Subcutaneous adipose tissue (tissue), 1 donor: ENCODE measurements at regions not wholly inside any gene's neighbourhood (a gene's known extent, or its start where the extent isn't known, plus 50 kb on each side); places are given as distances from the start of the nearest gene placed in this dataset.

Source experiments
- CTCF ChIP-seq: fragments of 450-650 bp; IDR thresholded peaks from one replicate; pipeline ENCODE4 v1.5.1; 2016; ENCODE audit warnings: low read depth, mild to moderate bottlenecking, control low read depth, antibody characterized with exemption, moderate library complexity

DNA sequence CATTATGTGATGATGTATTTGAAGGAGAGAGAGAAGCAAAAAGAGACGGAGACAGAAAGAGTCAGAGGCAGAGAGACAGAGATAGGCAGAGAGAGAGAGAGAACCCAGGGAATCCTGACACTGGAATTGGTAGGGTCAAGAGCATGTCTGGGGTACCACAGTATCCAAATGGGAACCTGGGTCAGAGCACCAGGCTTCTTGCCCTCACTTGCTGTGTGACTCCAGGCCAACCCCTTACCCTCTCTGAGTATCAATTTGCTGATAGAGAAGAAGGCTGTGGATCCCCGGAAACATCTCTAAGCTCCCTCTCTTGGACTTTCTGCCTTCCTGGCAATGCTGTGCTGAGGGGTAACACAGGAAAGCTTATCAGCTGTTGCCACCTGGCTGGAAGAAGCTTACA is 385.3 kb upstream of the SULF2 start:
- TF ChIP-seq CTCF = no peak

DNA sequence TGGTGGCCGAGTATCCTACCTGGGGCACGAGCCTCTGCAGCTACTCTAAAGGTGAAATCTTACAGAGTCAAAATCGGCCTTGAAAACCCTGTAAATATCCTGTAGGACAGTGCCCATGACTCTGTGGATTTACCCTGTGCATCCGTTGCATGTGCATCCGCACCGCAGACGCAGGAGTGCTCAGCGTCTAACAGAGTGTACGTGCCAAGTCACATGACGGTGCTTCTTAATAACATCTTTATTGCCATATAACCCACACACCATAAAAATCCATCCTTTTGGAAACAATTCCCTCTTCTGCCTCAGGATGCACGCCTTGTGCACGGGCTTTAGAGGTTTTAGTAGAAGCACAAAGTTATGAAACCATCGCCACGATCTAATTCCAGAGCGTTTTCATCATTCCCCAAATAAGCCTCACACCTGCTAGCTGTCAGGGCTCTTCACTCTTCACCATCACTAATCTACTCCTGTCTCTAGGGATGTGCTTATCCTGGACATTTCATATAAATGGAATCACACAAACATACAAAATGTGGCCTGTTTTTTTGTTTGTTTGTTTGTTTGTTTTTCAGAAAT is 384.5 kb upstream of the SULF2 start:
- TF ChIP-seq CTCF = no peak

DNA sequence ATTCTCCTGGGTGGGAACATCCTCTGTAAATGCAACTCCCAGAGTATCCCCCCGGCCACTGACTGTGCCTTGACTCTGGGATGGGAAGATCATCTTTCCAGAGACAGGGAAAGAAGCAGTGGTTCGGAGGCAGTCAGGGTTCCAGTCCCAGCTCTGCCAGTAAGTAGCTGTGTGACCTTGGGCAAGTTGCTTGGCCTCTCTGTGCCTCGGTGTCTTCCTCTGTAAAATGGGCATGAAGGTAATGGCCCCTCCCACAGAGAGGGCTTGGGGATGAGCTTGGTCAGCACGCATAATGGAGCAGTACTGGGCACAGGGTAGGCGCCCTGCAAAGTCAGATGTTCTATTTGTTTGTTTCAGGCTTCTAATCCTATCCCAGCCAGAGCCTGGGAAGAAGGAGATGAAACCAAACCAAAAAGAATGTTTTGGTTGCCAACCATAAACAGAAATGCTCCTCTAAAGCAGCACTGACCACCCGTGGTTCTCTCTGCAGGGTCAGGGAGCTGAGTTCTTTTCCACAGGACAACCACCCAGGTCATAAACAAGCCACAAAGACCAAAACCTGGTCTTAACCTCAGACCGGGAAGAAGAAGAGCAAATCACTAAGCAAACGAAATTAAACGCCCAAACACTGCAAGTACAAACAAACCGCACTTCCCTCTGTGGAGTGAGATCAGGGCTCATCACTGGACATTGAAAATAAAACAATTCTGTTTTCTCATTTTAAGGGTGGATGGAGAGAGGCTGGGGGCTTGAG is 381.0 kb upstream of the SULF2 start:
- TF ChIP-seq CTCF = no peak

DNA sequence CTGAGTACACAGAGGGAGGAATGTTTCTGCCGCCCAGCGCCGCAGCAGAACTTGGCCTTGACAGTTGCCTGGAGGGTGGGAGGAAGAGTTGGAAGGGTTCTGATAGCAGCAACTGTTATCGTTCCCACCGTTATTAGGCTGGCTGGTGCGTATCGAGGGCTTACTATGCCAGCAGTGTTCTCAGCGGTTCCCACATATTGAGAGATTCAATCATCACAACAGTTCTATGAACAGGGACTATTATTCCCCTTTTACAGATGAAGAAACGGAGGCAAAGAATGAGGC is 380.1 kb upstream of the SULF2 start:
- no peak for TF ChIP-seq CTCF

DNA sequence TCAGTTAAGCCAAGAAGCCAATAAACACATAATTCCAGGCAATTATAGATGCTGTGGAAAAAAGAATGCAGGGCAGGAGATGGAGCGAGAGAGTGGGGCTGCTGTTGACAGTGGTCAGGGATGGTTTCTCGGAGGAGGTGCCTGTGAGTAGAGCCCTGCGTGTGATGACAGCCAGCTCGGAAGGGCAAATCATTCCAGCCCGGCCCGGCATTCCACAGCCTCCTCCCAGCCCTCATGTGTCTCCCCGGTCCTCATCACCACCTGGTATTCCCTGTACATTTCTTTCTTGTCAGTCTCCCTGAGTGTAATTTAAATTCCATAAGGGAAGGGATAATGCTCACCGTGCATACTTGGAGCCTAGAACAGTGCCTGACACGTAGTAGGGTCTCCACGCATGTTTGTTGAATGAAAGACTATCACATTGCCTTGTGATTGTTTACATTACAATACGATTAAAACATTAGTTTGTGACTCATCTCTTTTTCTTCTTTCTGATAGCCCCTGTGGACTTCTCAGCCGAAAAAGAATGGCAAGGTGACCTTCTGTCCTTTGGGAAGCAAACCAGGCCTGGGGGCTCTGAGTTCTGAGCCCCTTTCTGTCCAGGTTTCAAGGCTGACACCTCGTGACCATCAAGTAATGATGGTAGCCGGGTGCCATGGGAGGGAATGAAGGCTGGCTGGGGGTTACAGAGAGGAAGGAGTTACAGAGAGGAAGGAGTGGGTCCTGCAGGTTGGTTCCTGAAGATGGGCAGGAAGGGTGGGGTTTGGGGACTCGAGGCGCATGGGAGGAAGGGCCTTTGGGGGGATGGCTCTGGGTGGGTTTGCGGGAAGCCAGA is 379.5 kb upstream of the SULF2 start:
- no peak for TF ChIP-seq CTCF

GRCh38 chr20:48164034-48164433 is 378.8 kb upstream of the SULF2 start:
- TF ChIP-seq CTCF = no peak

DNA sequence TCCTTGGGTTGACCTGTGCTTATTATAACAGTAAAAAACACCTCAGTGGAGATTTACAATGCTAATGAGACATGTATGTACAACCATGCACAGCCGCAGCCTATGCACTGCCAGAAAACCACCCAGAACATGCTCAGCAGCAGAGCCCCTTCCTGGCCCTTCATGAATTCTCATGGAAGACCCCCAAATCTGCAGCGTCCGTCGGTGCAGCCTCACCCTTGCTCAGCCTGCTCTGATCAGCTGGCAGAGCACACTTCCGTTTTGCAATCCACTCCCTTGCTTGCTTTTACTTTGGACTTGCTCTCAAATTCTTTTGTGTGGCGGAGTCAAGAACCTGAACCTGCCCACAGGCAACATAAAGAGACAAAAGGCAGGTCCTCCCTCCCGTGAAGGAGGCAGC is 378.2 kb upstream of the SULF2 start:
- TF ChIP-seq CTCF = no peak
